Osteocyte (in vitro differentiated cells): ENCODE measurements at regions not wholly inside any gene's neighbourhood (a gene's known extent, or its start where the extent isn't known, plus 50 kb on each side); places are given as distances from the start of the nearest gene placed in this dataset.

Source experiments
- DNase-seq: peaks from one replicate; pipeline ENCODE4 v3.0.0; 2021; ENCODE audit warnings: mixed read lengths; ENCODE audit not compliant: unreplicated experiment; ENCODE audit errors: extremely low spot score
- H3K27ac Mint-ChIP-seq: one replicate; pipeline ENCODE4 v1.8.0; 2021; ENCODE audit warnings: mild to moderate bottlenecking, mixed read lengths; ENCODE audit not compliant: unreplicated experiment
- H3K27me3 Mint-ChIP-seq: one replicate; pipeline ENCODE4 v1.8.0; 2021; ENCODE audit warnings: mixed read lengths; ENCODE audit not compliant: unreplicated experiment
- H3K36me3 Mint-ChIP-seq: one replicate; pipeline ENCODE4 v1.8.0; 2021; ENCODE audit warnings: mixed read lengths; ENCODE audit not compliant: unreplicated experiment
- H3K4me1 Mint-ChIP-seq: one replicate; pipeline ENCODE4 v1.8.0; 2021; ENCODE audit warnings: mixed read lengths; ENCODE audit not compliant: unreplicated experiment
- H3K4me3 Mint-ChIP-seq: one replicate; pipeline ENCODE4 v1.8.0; 2021; ENCODE audit warnings: mild to moderate bottlenecking, moderate library complexity, mixed read lengths; ENCODE audit not compliant: unreplicated experiment
- H3K9me3 Mint-ChIP-seq: one replicate; pipeline ENCODE4 v1.8.0; 2021; ENCODE audit warnings: mixed read lengths; ENCODE audit not compliant: unreplicated experiment
- CTCF ChIP-seq: fragments of 200-600 bp; sonication (generic); IDR thresholded peaks from 2 replicates; pipeline ENCODE4 v1.5.0; 2021; ENCODE audit warnings: antibody characterized with exemption, mild to moderate bottlenecking, moderate library complexity

- H3K9me3 Mint-ChIP-seq, result peaks cover 18% of the 10 kb centered on the region
- no peak for DNase-seq
- no peak for TF ChIP-seq CTCF
- no peaks in the 10 kb centered on the region for H3K36me3 Mint-ChIP-seq
- H3K4me3 Mint-ChIP-seq, result no peak overlapping the region
- no peak overlapping the region for H3K27ac Mint-ChIP-seq
- no peaks in the 10 kb centered on the region for H3K27me3 Mint-ChIP-seq
- H3K4me1 Mint-ChIP-seq, result no peaks in the 10 kb centered on the region
Measured at GRCh38 chr9:100913257-100913656, 115.3 kb upstream of the PLPPR1 start.

- no peaks in the 10 kb centered on the region for H3K27me3 Mint-ChIP-seq
- H3K36me3 Mint-ChIP-seq, result no peaks in the 10 kb centered on the region
- H3K4me3 Mint-ChIP-seq, result no peak overlapping the region
- no peaks in the 10 kb centered on the region for H3K4me1 Mint-ChIP-seq
- DNase-seq, result no peak
- no peak overlapping the region for H3K27ac Mint-ChIP-seq
- H3K9me3 Mint-ChIP-seq, result peaks cover 21% of the 10 kb centered on the region
- no peak for TF ChIP-seq CTCF
Measured at GRCh38 chr9:100914266-100914665, 114.3 kb upstream of the PLPPR1 start.

DNA sequence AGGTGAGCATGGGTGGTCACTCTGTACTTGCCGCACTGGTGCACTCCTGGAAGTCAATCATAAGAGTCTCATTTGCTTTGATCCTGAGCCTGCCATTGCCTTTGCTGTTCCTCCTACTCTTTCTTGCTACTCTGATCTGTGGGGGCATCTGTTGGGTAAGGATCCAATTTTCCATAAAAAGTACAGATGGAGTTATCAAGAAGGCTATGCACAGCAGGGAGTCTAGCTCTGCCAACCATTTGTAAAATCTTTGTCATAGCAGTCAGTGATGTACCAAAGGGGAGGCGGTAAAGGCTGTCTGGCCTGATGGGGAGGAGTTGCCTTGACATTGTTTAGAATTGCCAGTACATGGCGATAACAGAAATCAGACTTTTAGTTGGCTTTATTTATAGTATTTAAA, 109.0 kb upstream of the PLPPR1 start:
- Mint-ChIP-seq H3K4me1 (no peaks in the 10 kb centered on the region), H3K4me3 (no peak overlapping the region), H3K36me3 (no peaks in the 10 kb centered on the region), H3K9me3 (peaks cover 11% of the 10 kb centered on the region), H3K27me3 (no peaks in the 10 kb centered on the region), H3K27ac (no peak overlapping the region)
- TF ChIP-seq CTCF, result no peak
- DNase-seq, result no peak

GRCh38 chr9:100926366-100926765, 102.2 kb upstream of the PLPPR1 start:
- H3K27ac Mint-ChIP-seq, result no peak overlapping the region
- no peaks in the 10 kb centered on the region for H3K27me3 Mint-ChIP-seq
- no peaks in the 10 kb centered on the region for H3K36me3 Mint-ChIP-seq
- TF ChIP-seq CTCF, result no peak
- no peak for DNase-seq
- H3K9me3 Mint-ChIP-seq, result no peaks in the 10 kb centered on the region
- H3K4me3 Mint-ChIP-seq, result no peak overlapping the region
- no peaks in the 10 kb centered on the region for H3K4me1 Mint-ChIP-seq

DNA sequence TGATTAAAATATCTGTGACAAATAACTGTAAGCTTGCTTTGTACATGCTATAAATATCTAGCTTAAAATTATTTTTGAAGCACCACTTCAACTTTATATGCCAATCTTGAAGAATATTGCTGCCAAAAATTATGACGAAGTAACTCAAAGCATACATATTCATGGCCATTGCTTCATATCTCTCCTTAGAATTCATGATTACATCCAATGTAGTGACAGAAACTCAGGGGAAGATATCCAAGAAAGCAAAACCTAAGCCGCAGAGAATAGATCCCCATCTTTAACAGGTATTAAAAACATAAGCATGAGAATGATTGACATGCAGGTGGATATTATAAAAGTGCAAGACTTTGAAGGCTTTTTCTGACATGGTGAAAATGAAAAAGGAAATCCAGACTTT, 100.8 kb upstream of the PLPPR1 start:
- TF ChIP-seq CTCF, result no peak
- no peak overlapping the region for H3K27ac Mint-ChIP-seq
- H3K9me3 Mint-ChIP-seq, result no peaks in the 10 kb centered on the region

More for the DNA sequence above, 100.8 kb upstream of the PLPPR1 start:
- Mint-ChIP-seq H3K36me3 (no peaks in the 10 kb centered on the region), H3K27me3 (no peaks in the 10 kb centered on the region), H3K4me1 (no peaks in the 10 kb centered on the region), H3K4me3 (no peak overlapping the region)
- DNase-seq, result no peak
